ENCODE measurements at regions not wholly inside any gene's neighbourhood (a gene's known extent, or its start where the extent isn't known, plus 50 kb on each side); places are given as distances from the start of the nearest gene placed in this dataset.

- Mint-ChIP-seq H3K36me3 (no peaks in the 10 kb centered on the region), H3K27ac (no peak overlapping the region), H3K27me3 (no peaks in the 10 kb centered on the region), H3K4me3 (no peak overlapping the region), H3K4me1 (no peaks in the 10 kb centered on the region), H3K9me3 (peaks cover 10% of the 10 kb centered on the region)
- no peak for DNase-seq (ENCODE audit: low spot score in 2 of 2)
- no peak for ATAC-seq (ENCODE audit: low read depth)
These were observed 617.5 kb downstream of the DIAPH3 start for GRCh38 chr13:59546178-59546577.

- Mint-ChIP-seq H3K36me3 (no peaks in the 10 kb centered on the region), H3K4me3 (no peak overlapping the region), H3K27ac (no peak overlapping the region), H3K27me3 (no peaks in the 10 kb centered on the region), H3K4me1 (no peaks in the 10 kb centered on the region), H3K9me3 (peaks cover 10% of the 10 kb centered on the region)
- DNase-seq (ENCODE audit: low spot score in 2 of 2) (no peak), ATAC-seq (ENCODE audit: low read depth) (no peak)
These were observed 615.8 kb downstream of the DIAPH3 start for GRCh38 chr13:59547950-59548349.

- DNase-seq (ENCODE audit: low spot score in 2 of 2) (no peak), ATAC-seq (ENCODE audit: low read depth) (no peak)
- Mint-ChIP-seq H3K36me3 (no peaks in the 10 kb centered on the region), H3K27me3 (peaks cover 2% of the 10 kb centered on the region), H3K4me1 (no peaks in the 10 kb centered on the region), H3K27ac (no peak overlapping the region), H3K9me3 (peaks cover 6% of the 10 kb centered on the region), H3K4me3 (no peak overlapping the region)
These were observed 600.8 kb downstream of the DIAPH3 start for GRCh38 chr13:59562924-59563323.

- no peak for DNase-seq (ENCODE audit: low spot score in 2 of 2)
- Mint-ChIP-seq H3K27ac (no peak overlapping the region), H3K36me3 (no peaks in the 10 kb centered on the region), H3K4me1 (no peaks in the 10 kb centered on the region), H3K27me3 (peaks cover 5% of the 10 kb centered on the region), H3K9me3 (peaks cover 3% of the 10 kb centered on the region), H3K4me3 (no peak overlapping the region)
- ATAC-seq (ENCODE audit: low read depth): no peak
These were observed 597.2 kb downstream of the DIAPH3 start for GRCh38 chr13:59566561-59566960.

GRCh38 chr13:59568306-59568705 lies 595.4 kb downstream of the DIAPH3 start:
- DNase-seq (ENCODE audit: low spot score in 2 of 2) (no peak), ATAC-seq (ENCODE audit: low read depth) (no peak)
- H3K27me3 Mint-ChIP-seq: peaks cover 6% of the 10 kb centered on the region
- H3K36me3 Mint-ChIP-seq: no peaks in the 10 kb centered on the region
- no peak overlapping the region for H3K27ac Mint-ChIP-seq
- H3K9me3 Mint-ChIP-seq: peaks cover 5% of the 10 kb centered on the region
- no peak overlapping the region for H3K4me3 Mint-ChIP-seq
- no peaks in the 10 kb centered on the region for H3K4me1 Mint-ChIP-seq

GRCh38 chr13:59570204-59570603 lies 593.5 kb downstream of the DIAPH3 start:
- Mint-ChIP-seq H3K27ac (no peak overlapping the region), H3K4me3 (no peak overlapping the region), H3K9me3 (peaks cover 5% of the 10 kb centered on the region), H3K27me3 (peaks cover 6% of the 10 kb centered on the region), H3K36me3 (no peaks in the 10 kb centered on the region), H3K4me1 (no peaks in the 10 kb centered on the region)
- DNase-seq (ENCODE audit: low spot score in 2 of 2) (no peak), ATAC-seq (ENCODE audit: low read depth) (no peak)

- H3K27ac Mint-ChIP-seq: no peak overlapping the region
- H3K4me3 Mint-ChIP-seq: no peak overlapping the region
- H3K27me3 Mint-ChIP-seq: peaks cover 5% of the 10 kb centered on the region
- no peaks in the 10 kb centered on the region for H3K36me3 Mint-ChIP-seq
- no peak for DNase-seq (ENCODE audit: low spot score in 2 of 2)
- no peaks in the 10 kb centered on the region for H3K4me1 Mint-ChIP-seq
- no peak for ATAC-seq (ENCODE audit: low read depth)
- peaks cover 2% of the 10 kb centered on the region for H3K9me3 Mint-ChIP-seq
These were observed 579.6 kb downstream of the DIAPH3 start for GRCh38 chr13:59584101-59584500.

GRCh38 chr13:59584761-59585670 lies 578.7 kb downstream of the DIAPH3 start:
- ATAC-seq (ENCODE audit: low read depth): no peak
- Mint-ChIP-seq H3K4me3 (no peak overlapping the region), H3K36me3 (no peaks in the 10 kb centered on the region), H3K9me3 (peaks cover 2% of the 10 kb centered on the region), H3K27ac (no peak overlapping the region), H3K27me3 (peaks cover 5% of the 10 kb centered on the region), H3K4me1 (no peaks in the 10 kb centered on the region)
- no peak for DNase-seq (ENCODE audit: low spot score in 2 of 2)

- Mint-ChIP-seq H3K9me3 (no peaks in the 10 kb centered on the region), H3K36me3 (no peaks in the 10 kb centered on the region), H3K4me1 (no peaks in the 10 kb centered on the region), H3K27me3 (peaks cover 5% of the 10 kb centered on the region), H3K27ac (no peak overlapping the region), H3K4me3 (no peak overlapping the region)
- DNase-seq (ENCODE audit: low spot score in 2 of 2) (no peak), ATAC-seq (ENCODE audit: low read depth) (no peak)
These were observed 576.7 kb downstream of the DIAPH3 start for GRCh38 chr13:59587030-59587429.

GRCh38 chr13:59587971-59588716 lies 575.6 kb downstream of the DIAPH3 start:
- no peak overlapping the region for H3K27ac Mint-ChIP-seq
- H3K27me3 Mint-ChIP-seq: no peaks in the 10 kb centered on the region
- ATAC-seq (ENCODE audit: low read depth) (no peak), DNase-seq (ENCODE audit: low spot score in 2 of 2) (no peak)
- H3K9me3 Mint-ChIP-seq: no peaks in the 10 kb centered on the region
- H3K4me1 Mint-ChIP-seq: no peaks in the 10 kb centered on the region
- H3K36me3 Mint-ChIP-seq: no peaks in the 10 kb centered on the region
- no peak overlapping the region for H3K4me3 Mint-ChIP-seq

- Mint-ChIP-seq H3K36me3 (no peaks in the 10 kb centered on the region), H3K9me3 (no peaks in the 10 kb centered on the region), H3K4me1 (no peaks in the 10 kb centered on the region), H3K27me3 (no peaks in the 10 kb centered on the region), H3K27ac (no peak overlapping the region), H3K4me3 (no peak overlapping the region)
- ATAC-seq (ENCODE audit: low read depth) (no peak), DNase-seq (ENCODE audit: low spot score in 2 of 2) (no peak)
These were observed 575.0 kb downstream of the DIAPH3 start for GRCh38 chr13:59588717-59589067.

GRCh38 chr13:59601993-59602392 lies 561.7 kb downstream of the DIAPH3 start:
- Mint-ChIP-seq H3K4me3 (no peak overlapping the region), H3K9me3 (peaks cover 14% of the 10 kb centered on the region), H3K27ac (no peak overlapping the region), H3K36me3 (no peaks in the 10 kb centered on the region), H3K4me1 (no peaks in the 10 kb centered on the region), H3K27me3 (peaks cover 3% of the 10 kb centered on the region)
- ATAC-seq (ENCODE audit: low read depth): no peak
- DNase-seq (ENCODE audit: low spot score in 2 of 2): no peak

- Mint-ChIP-seq H3K4me1 (no peaks in the 10 kb centered on the region), H3K27me3 (peaks cover 3% of the 10 kb centered on the region), H3K36me3 (no peaks in the 10 kb centered on the region), H3K27ac (no peak overlapping the region), H3K4me3 (no peak overlapping the region), H3K9me3 (peaks cover 14% of the 10 kb centered on the region)
- no peak for ATAC-seq (ENCODE audit: low read depth)
- no peak for DNase-seq (ENCODE audit: low spot score in 2 of 2)
These were observed 560.1 kb downstream of the DIAPH3 start for GRCh38 chr13:59603646-59604045.

- H3K9me3 Mint-ChIP-seq: peaks cover 5% of the 10 kb centered on the region
- ATAC-seq (ENCODE audit: low read depth): no peak
These were observed 556.6 kb downstream of the DIAPH3 start for GRCh38 chr13:59607172-59607571.

More at GRCh38 chr13:59607172-59607571, 556.6 kb downstream of the DIAPH3 start:
- no peak for DNase-seq (ENCODE audit: low spot score in 2 of 2)
- Mint-ChIP-seq H3K36me3 (no peaks in the 10 kb centered on the region), H3K27me3 (peaks cover 3% of the 10 kb centered on the region), H3K4me3 (no peak overlapping the region), H3K4me1 (no peaks in the 10 kb centered on the region), H3K27ac (no peak overlapping the region)

Data from memory B cell (primary cell).